DND-41 (cell line): ENCODE measurements at regions not wholly inside any gene's neighbourhood (a gene's known extent, or its start where the extent isn't known, plus 50 kb on each side); places are given as distances from the start of the nearest gene placed in this dataset.

Source experiments
- EZH2 ChIP-seq: IDR thresholded peaks from 3 replicates; pipeline ENCODE4 v1.6.1; 2012; ENCODE audit warnings: borderline replicate concordance, low read depth, mild to moderate bottlenecking, moderate library complexity, low read length, inconsistent platforms; ENCODE audit not compliant: severe bottlenecking
- TF ChIP-seq, protein P1 (sequence below): IDR thresholded peaks from 2 replicates; pipeline ENCODE4 v1.5.1; 2012; ENCODE audit warnings: borderline replicate concordance, low read length, moderate library complexity, mild to moderate bottlenecking; ENCODE audit not compliant: poor library complexity, severe bottlenecking; ENCODE audit errors: extremely low read depth

DNA sequence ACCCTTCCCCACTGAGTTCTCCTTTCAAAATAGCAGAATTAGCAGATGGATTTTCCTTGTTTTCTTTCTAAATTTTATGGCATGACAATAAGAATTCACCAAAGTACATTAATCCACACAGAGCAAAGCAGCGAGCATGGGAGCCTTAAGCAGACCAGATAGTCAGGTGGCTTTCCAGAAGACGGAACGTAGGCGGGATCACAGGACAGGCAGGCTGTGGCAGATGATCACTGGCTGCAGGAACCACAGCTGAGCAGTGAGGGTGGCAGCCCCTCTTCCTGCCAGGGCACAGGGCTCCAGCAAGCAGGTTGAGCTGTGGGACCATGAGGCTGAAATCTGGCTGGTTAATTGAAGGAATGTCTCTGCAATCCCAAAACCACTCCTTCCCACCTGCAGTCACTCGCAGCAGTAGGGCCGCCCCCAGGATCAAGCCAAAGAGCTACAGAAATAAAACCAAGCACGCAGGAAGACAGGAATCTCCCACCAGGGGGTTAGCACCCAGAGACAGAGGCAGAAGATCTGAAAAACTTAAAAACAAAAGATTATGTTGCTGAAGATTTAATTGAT, 259.9 kb downstream of the EIPR1 start:
- no peak for TF ChIP-seq EZH2
- TF ChIP-seq, protein P1, sequence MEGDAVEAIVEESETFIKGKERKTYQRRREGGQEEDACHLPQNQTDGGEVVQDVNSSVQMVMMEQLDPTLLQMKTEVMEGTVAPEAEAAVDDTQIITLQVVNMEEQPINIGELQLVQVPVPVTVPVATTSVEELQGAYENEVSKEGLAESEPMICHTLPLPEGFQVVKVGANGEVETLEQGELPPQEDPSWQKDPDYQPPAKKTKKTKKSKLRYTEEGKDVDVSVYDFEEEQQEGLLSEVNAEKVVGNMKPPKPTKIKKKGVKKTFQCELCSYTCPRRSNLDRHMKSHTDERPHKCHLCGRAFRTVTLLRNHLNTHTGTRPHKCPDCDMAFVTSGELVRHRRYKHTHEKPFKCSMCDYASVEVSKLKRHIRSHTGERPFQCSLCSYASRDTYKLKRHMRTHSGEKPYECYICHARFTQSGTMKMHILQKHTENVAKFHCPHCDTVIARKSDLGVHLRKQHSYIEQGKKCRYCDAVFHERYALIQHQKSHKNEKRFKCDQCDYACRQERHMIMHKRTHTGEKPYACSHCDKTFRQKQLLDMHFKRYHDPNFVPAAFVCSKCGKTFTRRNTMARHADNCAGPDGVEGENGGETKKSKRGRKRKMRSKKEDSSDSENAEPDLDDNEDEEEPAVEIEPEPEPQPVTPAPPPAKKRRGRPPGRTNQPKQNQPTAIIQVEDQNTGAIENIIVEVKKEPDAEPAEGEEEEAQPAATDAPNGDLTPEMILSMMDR, result no peak
